IMR-90 (cell line): ENCODE measurements at regions not wholly inside any gene's neighbourhood (a gene's known extent, or its start where the extent isn't known, plus 50 kb on each side); places are given as distances from the start of the nearest gene placed in this dataset.

ENCODE experiments used
- ATAC-seq: fragments of 200-7000 bp; cut with Tn5 transposase; 2 replicates; pipeline ENCODE4 v1.9.1; 2020; ENCODE audit warnings: low read depth, mild to moderate bottlenecking, moderate library complexity
- BruUV-seq: library from RNA; stranded (reverse); fragments of 400-500 nt; replicated peaks from 2 replicates; lab custom pipeline; 2021; lab: Mats Ljungman, UMichigan
- CTCF ChIA-PET: fragments of 300-600 bp; formaldehyde crosslinking; extraction: SDS; loops from one replicate; lab custom pipeline; 2021; ENCODE audit warnings: antibody characterized with exemption; lab: Yijun Ruan, JAX
- POLR2A ChIA-PET: fragments of 300-600 bp; sonication (Branson Sonifier 250); formaldehyde crosslinking; loops from one replicate; lab custom pipeline; 2022; ENCODE audit warnings: antibody characterized with exemption; ENCODE audit not compliant: unreplicated experiment; lab: Charles Lee
- DNase-seq: peaks from one replicate; pipeline ENCODE4 v3.0.0; 2013
- H2AFZ ChIP-seq: replicated peaks from 2 replicates; pipeline ENCODE3; 2013; ENCODE audit warnings: low read length, mild to moderate bottlenecking; ENCODE audit not compliant: poor library complexity
- H2AK5ac ChIP-seq: 2 replicates; pipeline ENCODE4 v1.6.1; 2013; ENCODE audit warnings: low read depth, low read length, inconsistent platforms
- H2AK9ac ChIP-seq: replicated peaks from 2 replicates; pipeline ENCODE3; 2013; ENCODE audit warnings: mild to moderate bottlenecking, low read depth, low read length, moderate library complexity; ENCODE audit not compliant: poor library complexity
- H2BK120ac ChIP-seq: 2 replicates; pipeline ENCODE4 v1.6.1; 2013; ENCODE audit warnings: low read depth, low read length, inconsistent platforms
- H2BK15ac ChIP-seq: 3 replicates; pipeline ENCODE4 v1.6.1; 2013; ENCODE audit warnings: low read depth, low read length, inconsistent platforms
- H2BK20ac ChIP-seq: 2 replicates; pipeline ENCODE4 v1.6.1; 2013; ENCODE audit warnings: low read depth, mild to moderate bottlenecking, inconsistent platforms, low read length, moderate library complexity
- H2BK5ac ChIP-seq: 2 replicates; pipeline ENCODE4 v1.6.1; 2013; ENCODE audit warnings: mild to moderate bottlenecking, low read depth, low read length, inconsistent platforms; ENCODE audit not compliant: poor library complexity, severe bottlenecking
- H3K14ac ChIP-seq: replicated peaks from 2 replicates; pipeline ENCODE4 v1.6.1; 2013; ENCODE audit warnings: low read depth, low read length, inconsistent platforms
- H3K18ac ChIP-seq: 2 replicates; pipeline ENCODE4 v1.6.1; 2013; ENCODE audit warnings: low read depth, low read length, control low read depth
- H3K23ac ChIP-seq: 2 replicates; pipeline ENCODE4 v1.6.1; 2013; ENCODE audit warnings: low read depth, low read length, inconsistent platforms
- H3K27ac ChIP-seq: 2 replicates; pipeline ENCODE4 v1.5.1; 2013; ENCODE audit warnings: mild to moderate bottlenecking, control low read depth, low read length; ENCODE audit not compliant: insufficient read depth
- H3K27me3 ChIP-seq: 2 replicates; pipeline ENCODE4 v1.6.1; 2013; ENCODE audit warnings: low read length; ENCODE audit not compliant: control insufficient read depth, insufficient read depth
- H3K36me3 ChIP-seq: 2 replicates; pipeline ENCODE4 v1.6.1; 2013; ENCODE audit warnings: low read length, mixed read lengths; ENCODE audit not compliant: control insufficient read depth, insufficient read depth
- H3K4ac ChIP-seq: 2 replicates; pipeline ENCODE4 v1.6.1; 2013; ENCODE audit warnings: low read depth, low read length, inconsistent platforms
- H3K4me1 ChIP-seq: 2 replicates; pipeline ENCODE4 v1.6.1; 2013; ENCODE audit warnings: low read length, mixed read lengths; ENCODE audit not compliant: control insufficient read depth, insufficient read depth
- H3K4me2 ChIP-seq: 2 replicates; pipeline ENCODE4 v1.6.1; 2013; ENCODE audit warnings: low read depth, mild to moderate bottlenecking, control low read depth, low read length, moderate library complexity
- H3K4me3 ChIP-seq: 2 replicates; pipeline ENCODE4 v1.5.1; 2013; ENCODE audit warnings: low read depth, mild to moderate bottlenecking, control low read depth, low read length, moderate library complexity; ENCODE audit not compliant: insufficient read depth
- H3K56ac ChIP-seq: 2 replicates; pipeline ENCODE4 v1.6.1; 2013; ENCODE audit warnings: low read length, inconsistent platforms; ENCODE audit not compliant: insufficient read depth; ENCODE audit errors: extremely low read depth
- H3K79me1 ChIP-seq, 2 experiments: 2 replicates each; pipeline ENCODE4 v1.6.1; 2013; ENCODE audit warnings: low read length in 2 of 2, inconsistent platforms in 1 of 2, low read depth in 1 of 2
- H3K9ac ChIP-seq: 2 replicates; pipeline ENCODE4 v1.6.1; 2013; ENCODE audit warnings: low read depth, low read length, control low read depth
- H3K9me1 ChIP-seq: 2 replicates; pipeline ENCODE4 v1.6.1; 2013; ENCODE audit warnings: low read length, inconsistent platforms; ENCODE audit not compliant: insufficient read depth
- H3K9me3 ChIP-seq: 2 replicates; pipeline ENCODE4 v1.6.1; 2013; ENCODE audit warnings: low read length; ENCODE audit not compliant: control insufficient read depth, insufficient read depth
- H4K20me1 ChIP-seq: 2 replicates; pipeline ENCODE4 v1.6.1; 2013; ENCODE audit warnings: low read length, inconsistent platforms; ENCODE audit not compliant: insufficient read depth
- H4K5ac ChIP-seq: 2 replicates; pipeline ENCODE4 v1.6.1; 2013; ENCODE audit warnings: mild to moderate bottlenecking, low read depth, low read length, control low read depth
- H4K8ac ChIP-seq, 2 experiments: 2 replicates each; pipeline ENCODE4 v1.6.1; 2013; ENCODE audit warnings: low read depth in 2 of 2, low read length in 2 of 2, control low read depth in 1 of 2, inconsistent platforms in 1 of 2
- H4K91ac ChIP-seq: 2 replicates; pipeline ENCODE4 v1.6.1; 2013; ENCODE audit warnings: low read depth, low read length, inconsistent platforms; ENCODE audit not compliant: insufficient read depth
- BHLHE40 ChIP-seq: fragments of 150-350 bp; IDR thresholded peaks from 2 replicates; pipeline ENCODE4 v1.6.1; 2016; ENCODE audit warnings: mild to moderate bottlenecking, low read depth, low read length
- MAZ ChIP-seq: IDR thresholded peaks from 2 replicates; pipeline ENCODE4 v1.6.1; 2012; ENCODE audit warnings: low read depth, mild to moderate bottlenecking, low read length, improper control_type of control experiment, moderate library complexity, borderline replicate concordance
- dilution Hi-C: fragments of 300-500 bp; cut with HindIII; formaldehyde crosslinking; loops from one replicate; pipeline ENCODE4 v1.14.3; 2018; ENCODE audit warnings: low sequenced_read_pairs; ENCODE audit not compliant: unreplicated experiment
- in situ Hi-C: fragments of 300-500 bp; cut with MboI; formaldehyde crosslinking; loops from 3 replicates; pipeline ENCODE4 v1.14.3; 2019; ENCODE audit warnings: low sequenced_read_pairs, inconsistent platforms, mixed read lengths
- intact Hi-C: fragments of 100-400 bp; cut with micrococcal nuclease; formaldehyde crosslinking; loops from 2 replicates; pipeline ENCODE4 v1.10.0; 2022
- TF ChIP-seq, protein P1 (sequence below): fragments of 150-350 bp; IDR thresholded peaks from 2 replicates; pipeline ENCODE4 v1.6.1; 2017; ENCODE audit warnings: mild to moderate bottlenecking, antibody characterized with exemption, low read length, low read depth

DNA sequence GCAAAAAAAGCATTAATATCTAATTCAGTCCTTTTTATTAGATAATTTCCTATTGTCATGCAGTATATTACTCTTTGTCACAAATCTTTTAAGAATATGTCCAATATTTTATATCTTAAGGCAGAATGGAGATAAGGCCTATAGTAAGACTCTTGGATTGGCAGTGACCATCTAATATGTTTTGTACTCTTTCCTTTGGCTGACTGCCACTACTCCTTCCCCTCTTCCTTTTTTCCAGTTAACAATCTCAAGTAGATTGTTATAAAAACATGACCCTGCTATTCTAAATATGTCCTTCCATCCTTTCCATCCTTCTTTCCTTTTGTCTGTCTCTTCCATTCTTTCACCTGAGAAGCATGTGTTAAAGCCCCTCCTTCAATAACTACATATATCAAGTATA is 92.8 kb upstream of the TMEM168 start:
- TF ChIP-seq, protein P1, sequence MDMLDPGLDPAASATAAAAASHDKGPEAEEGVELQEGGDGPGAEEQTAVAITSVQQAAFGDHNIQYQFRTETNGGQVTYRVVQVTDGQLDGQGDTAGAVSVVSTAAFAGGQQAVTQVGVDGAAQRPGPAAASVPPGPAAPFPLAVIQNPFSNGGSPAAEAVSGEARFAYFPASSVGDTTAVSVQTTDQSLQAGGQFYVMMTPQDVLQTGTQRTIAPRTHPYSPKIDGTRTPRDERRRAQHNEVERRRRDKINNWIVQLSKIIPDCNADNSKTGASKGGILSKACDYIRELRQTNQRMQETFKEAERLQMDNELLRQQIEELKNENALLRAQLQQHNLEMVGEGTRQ: no peak
- no peak for TF ChIP-seq MAZ
- TF ChIP-seq BHLHE40: no peak
- Histone ChIP-seq H3K56ac (no peak overlapping the region), H2BK20ac (no peak overlapping the region), H3K36me3 (no peaks in the 10 kb centered on the region), H4K20me1 (no peaks in the 10 kb centered on the region), H2AFZ (no peak overlapping the region), H2BK120ac (no peak overlapping the region), H4K91ac (no peak overlapping the region), H3K4ac (no peak overlapping the region), H3K79me1 (peaks cover 2 to 5% of the 10 kb centered on the region in 2 experiments; a peak in 1 of 4 replicates), H3K23ac (no peak overlapping the region), H3K27ac (no peak overlapping the region), H3K9me3 (no peaks in the 10 kb centered on the region), H2BK5ac (no peak overlapping the region), H3K9ac (no peak overlapping the region), H3K14ac (no peak overlapping the region), H2BK15ac (no peak overlapping the region), H2AK5ac (no peak overlapping the region), H3K4me2 (no peak overlapping the region), H3K18ac (no peak overlapping the region), H3K9me1 (no peaks in the 10 kb centered on the region; the same call in 1 of the 2 replicates), H3K4me3 (no peak overlapping the region), H4K8ac (no peak overlapping the region), H3K4me1 (peaks cover 2% of the 10 kb centered on the region), H2AK9ac (no peak overlapping the region), H4K5ac (no peak overlapping the region), H3K27me3 (no peaks in the 10 kb centered on the region)
- ATAC-seq (no peak), DNase-seq (no peak)
- in situ Hi-C loops: loop anchor here (25.0 kb wide), 1 partner anchor 1121 kb away; no protein-coding TSS in a partner anchor
- ChIA-PET POLR2A (no interaction called here), CTCF (no interaction called here)
- no TSS peak for BruUV-seq
- intact Hi-C loops: no loop called here
- dilution Hi-C loops: no loop called here
